Stimulated activated CD8-positive, alpha-beta memory T cell treated with anti-CD3 and anti-CD28 coated beads, Interleukin-7, amount 100 ng/mL, for 48 hours (primary cell): ENCODE measurements at regions not wholly inside any gene's neighbourhood (a gene's known extent, or its start where the extent isn't known, plus 50 kb on each side); places are given as distances from the start of the nearest gene placed in this dataset.
"Not testable (repeated sequence)": the region's sequence is repeated elsewhere in the genome, so short reads cannot be mapped to it uniquely, and the experiment has no call there.

Source experiments
- DNase-seq, 2 donors: peaks; one replicate each; pipeline ENCODE4 v3.0.0-alpha.2; 2020; ENCODE audit warnings: low read depth in 1 of 2; ENCODE audit errors: extremely low read depth in 1 of 2

- no peak for DNase-seq
These were observed 862.6 kb upstream of the GOT2 start for GRCh38 chr16:59596693-59597092.

- no peak for DNase-seq
These were observed 859.1 kb upstream of the GOT2 start for GRCh38 chr16:59593194-59593661.

GRCh38 chr16:59591480-59591879 is 857.4 kb upstream of the GOT2 start:
- DNase-seq, result no peak

GRCh38 chr16:59590845-59591244 is 856.7 kb upstream of the GOT2 start:
- no peak for DNase-seq

- no peak for DNase-seq
These were observed 852.2 kb upstream of the GOT2 start for GRCh38 chr16:59586331-59586730.

GRCh38 chr16:59574296-59574695 is 840.2 kb upstream of the GOT2 start:
- no peak for DNase-seq

GRCh38 chr16:59573528-59574271 is 839.6 kb upstream of the GOT2 start:
- no peak for DNase-seq

GRCh38 chr16:59567496-59567895 is 833.4 kb upstream of the GOT2 start:
- no peak for DNase-seq

- no peak for DNase-seq
These were observed 832.3 kb upstream of the GOT2 start for GRCh38 chr16:59566446-59566845.

- no peak for DNase-seq
These were observed 824.6 kb upstream of the GOT2 start for GRCh38 chr16:59558679-59559078.

GRCh38 chr16:59552164-59552563 is 818.0 kb upstream of the GOT2 start:
- no peak for DNase-seq

- DNase-seq, result no peak
These were observed 811.6 kb upstream of the GOT2 start for GRCh38 chr16:59545721-59546120.

GRCh38 chr16:59543641-59544040 is 809.5 kb upstream of the GOT2 start:
- DNase-seq, result no peak

- no peak for DNase-seq
These were observed 806.5 kb upstream of the GOT2 start for GRCh38 chr16:59540621-59541020.

GRCh38 chr16:59535298-59535697 is 801.2 kb upstream of the GOT2 start:
- DNase-seq, result no peak

- DNase-seq, result no peak
These were observed 793.3 kb upstream of the GOT2 start for GRCh38 chr16:59527206-59527997.

- DNase-seq, result no peak
These were observed 788.7 kb upstream of the GOT2 start for GRCh38 chr16:59522826-59523225.

- not testable (repeated sequence) for DNase-seq
These were observed 784.6 kb upstream of the GOT2 start for GRCh38 chr16:59518721-59519120.

GRCh38 chr16:59514651-59515050 is 780.5 kb upstream of the GOT2 start:
- no peak for DNase-seq

- DNase-seq, result no peak
These were observed 775.9 kb upstream of the GOT2 start for GRCh38 chr16:59510008-59510424.

GRCh38 chr16:59500601-59501000 is 766.5 kb upstream of the GOT2 start:
- DNase-seq, result no peak

GRCh38 chr16:59487067-59487466 is 753.0 kb upstream of the GOT2 start:
- no peak for DNase-seq
